Endothelial cell of umbilical vein (primary cell): ENCODE measurements at regions not wholly inside any gene's neighbourhood (a gene's known extent, or its start where the extent isn't known, plus 50 kb on each side); places are given as distances from the start of the nearest gene placed in this dataset.

Source experiments
- BruUV-seq: library from RNA; stranded (reverse); fragments of 400-500 nt; replicated peaks from 2 replicates; lab custom pipeline; 2021; lab: Mats Ljungman, UMichigan
- CTCF ChIA-PET: fragments of 300-600, 350-600 bp; sonication (Branson Sonifier 250); formaldehyde crosslinking; loops from one replicate; lab custom pipeline; 2021; ENCODE audit warnings: antibody characterized with exemption, inconsistent platforms; lab: Charles Lee
- POLR2A ChIA-PET: fragments of 300-600, 350-600 bp; sonication (Branson Sonifier 250); formaldehyde crosslinking; loops from one replicate; lab custom pipeline; 2021; ENCODE audit warnings: antibody characterized with exemption, inconsistent platforms; lab: Charles Lee
- DNase-seq: peaks from one replicate; pipeline ENCODE4 v3.0.0-alpha.2; 2011; ENCODE audit warnings: low read depth, low spot score
- FAIRE-seq: peaks from 2 replicates; lab custom pipeline; 2011; peaks lifted over from hg19 to GRCh38; lab: Jason Lieb, UNC
- H2AFZ ChIP-seq: 2 replicates; pipeline ENCODE4 v1.6.0; 2012; ENCODE audit warnings: low read depth, low read length, control low read depth, inconsistent platforms
- H3K27ac ChIP-seq: 2 replicates; pipeline ENCODE4 v1.5.1; 2011; ENCODE audit warnings: low read depth, mild to moderate bottlenecking, control low read depth, low read length, moderate library complexity; ENCODE audit not compliant: insufficient read depth
- H3K27me3 ChIP-seq, 2 experiments: 2 replicates each; pipeline versions ENCODE4 v1.6.0 to v1.6.1; 2011; ENCODE audit warnings: low read length in 2 of 2, mixed read lengths in 1 of 2; ENCODE audit not compliant: control insufficient read depth in 2 of 2, insufficient read depth in 2 of 2
- H3K36me3 ChIP-seq, 2 experiments: 2 replicates in 1 of 2; 3 replicates in 1 of 2; pipeline ENCODE4 v1.5.1; 2011; ENCODE audit warnings: low read length in 2 of 2, mild to moderate bottlenecking in 1 of 2, moderate library complexity in 1 of 2; ENCODE audit not compliant: control insufficient read depth in 2 of 2, insufficient read depth in 2 of 2; ENCODE audit errors: extremely low read depth in 1 of 2
- H3K4me1 ChIP-seq: 3 replicates; pipeline ENCODE4 v1.5.1; 2011; ENCODE audit warnings: mild to moderate bottlenecking, low read length; ENCODE audit not compliant: control insufficient read depth, insufficient read depth; ENCODE audit errors: extremely low read depth
- H3K4me2 ChIP-seq: 2 replicates; pipeline ENCODE4 v1.6.1; 2011; ENCODE audit warnings: low read length, control low read depth, mixed read lengths; ENCODE audit not compliant: insufficient read depth
- H3K4me3 ChIP-seq, 3 experiments: fragments of 200-600 bp in 1 of 3; sonication (generic), shearing (Covaris generic) in 1 of 3; replicated peaks in 1 of 3; 2 replicates each; pipeline ENCODE4 v1.5.1; 2011 to 2016; ENCODE audit warnings: control low read depth in 3 of 3, low read length in 3 of 3, mild to moderate bottlenecking in 2 of 3, inconsistent platforms in 1 of 3, low read depth in 1 of 3, moderate library complexity in 1 of 3; ENCODE audit not compliant: insufficient read depth in 1 of 3
- H3K79me2 ChIP-seq: 2 replicates; pipeline ENCODE4 v1.6.0; 2012; ENCODE audit warnings: low read length, inconsistent platforms; ENCODE audit not compliant: control insufficient read depth, insufficient read depth
- H3K9ac ChIP-seq: replicated peaks from 2 replicates; pipeline ENCODE3; 2011; ENCODE audit warnings: low read length, control low read depth; ENCODE audit not compliant: insufficient read depth; ENCODE audit errors: extremely low read depth
- H3K9me1 ChIP-seq: replicated peaks from 3 replicates; pipeline ENCODE4 v1.6.0; 2011; ENCODE audit warnings: mild to moderate bottlenecking, low read length; ENCODE audit not compliant: control insufficient read depth, insufficient read depth; ENCODE audit errors: extremely low read depth
- H3K9me3 ChIP-seq: replicated peaks from 2 replicates; pipeline ENCODE4 v1.5.1; 2012; ENCODE audit warnings: low read length, inconsistent platforms; ENCODE audit not compliant: control insufficient read depth, insufficient read depth
- H4K20me1 ChIP-seq: replicated peaks from 2 replicates; pipeline ENCODE3; 2011; ENCODE audit warnings: mild to moderate bottlenecking, low read length; ENCODE audit not compliant: control insufficient read depth, insufficient read depth; ENCODE audit errors: extremely low read depth
- EZH2 ChIP-seq: IDR thresholded peaks from 2 replicates; pipeline ENCODE4 v1.6.1; 2012; ENCODE audit warnings: borderline replicate concordance, low read depth, mild to moderate bottlenecking, moderate library complexity, low read length, inconsistent platforms; ENCODE audit not compliant: severe bottlenecking
- FOS ChIP-seq: IDR thresholded peaks from 2 replicates; pipeline ENCODE4 v1.6.1; 2011; ENCODE audit warnings: mild to moderate bottlenecking, low read length, moderate library complexity, borderline replicate concordance; ENCODE audit not compliant: insufficient read depth
- JUN ChIP-seq: IDR thresholded peaks from 2 replicates; pipeline ENCODE4 v1.6.1; 2011; ENCODE audit warnings: borderline replicate concordance, low read depth; ENCODE audit not compliant: insufficient read length, insufficient read depth
- MYC ChIP-seq: IDR thresholded peaks from one replicate; pipeline ENCODE4 v1.6.1; 2011; ENCODE audit warnings: mild to moderate bottlenecking, low read depth, low read length
- POLR2A ChIP-seq: IDR thresholded peaks from 2 replicates; pipeline ENCODE4 v1.6.1; 2012; ENCODE audit warnings: low read depth, mild to moderate bottlenecking, control low read depth, low read length
- dilution Hi-C: fragments of 300-500 bp; cut with MboI; formaldehyde crosslinking; loops from one replicate; pipeline ENCODE4 v1.15.0; 2019; ENCODE audit warnings: low sequenced_read_pairs; ENCODE audit not compliant: extremely low pct_ligation_motif_present
- intact Hi-C: fragments of 100-400 bp; cut with micrococcal nuclease; formaldehyde crosslinking; loops from one replicate; pipeline ENCODE4 v1.10.0; 2022
- TF ChIP-seq, protein P1 (sequence below): IDR thresholded peaks from 2 replicates; pipeline ENCODE4 v1.6.1; 2011; ENCODE audit not compliant: insufficient read depth, insufficient read length
- TF ChIP-seq, protein P2 (sequence below), 2 donors: IDR thresholded peaks; 1 replicate in 1 of 2; 2 replicates in 1 of 2; pipeline ENCODE4 v1.5.1; 2011; ENCODE audit warnings: low read length in 2 of 2, mild to moderate bottlenecking in 2 of 2, moderate library complexity in 2 of 2, control low read depth in 1 of 2, inconsistent platforms in 1 of 2, low read depth in 1 of 2; ENCODE audit not compliant: insufficient read depth in 1 of 2; ENCODE audit errors: extremely low read depth in 1 of 2

DNA sequence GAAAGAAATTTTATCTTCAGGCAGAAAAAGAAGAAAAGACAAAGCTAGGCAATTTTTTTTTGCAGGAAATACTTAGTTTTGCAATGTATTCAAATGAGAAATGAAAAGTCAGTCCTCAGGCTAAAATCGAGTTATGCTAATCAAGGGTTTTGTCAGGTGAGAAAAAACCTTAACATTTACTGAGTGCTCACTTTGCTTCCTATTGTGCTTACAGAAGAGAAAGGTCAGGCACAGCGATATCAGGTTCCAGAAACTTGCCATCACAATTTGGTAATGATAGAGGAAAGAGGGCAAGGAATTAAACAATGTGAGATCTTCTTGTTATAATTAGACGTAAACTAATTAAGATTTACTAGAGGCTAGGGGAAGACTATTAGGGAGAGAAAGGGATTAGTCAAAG is 431.7 kb upstream of the CTNND2 start:
- Histone ChIP-seq H4K20me1 (no peaks in the 10 kb centered on the region), H3K9ac (no peak overlapping the region), H3K27ac (no peak overlapping the region), H3K36me3 (no peaks in the 10 kb centered on the region), H3K9me3 (peaks cover 5% of the 10 kb centered on the region), H3K9me1 (no peaks in the 10 kb centered on the region), H3K4me2 (no peak overlapping the region), H2AFZ (no peak overlapping the region), H3K4me1 (no peaks in the 10 kb centered on the region), H3K27me3 (no peaks in the 10 kb centered on the region), H3K4me3 (no peak overlapping the region), H3K79me2 (no peaks in the 10 kb centered on the region)
- FAIRE-seq (no peak), DNase-seq (no peak)
- TF ChIP-seq FOS, result no peak
- TF ChIP-seq, protein P1, sequence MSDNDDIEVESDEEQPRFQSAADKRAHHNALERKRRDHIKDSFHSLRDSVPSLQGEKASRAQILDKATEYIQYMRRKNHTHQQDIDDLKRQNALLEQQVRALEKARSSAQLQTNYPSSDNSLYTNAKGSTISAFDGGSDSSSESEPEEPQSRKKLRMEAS, result no peak
- TF ChIP-seq EZH2, result no peak
- TF ChIP-seq, protein P2, sequence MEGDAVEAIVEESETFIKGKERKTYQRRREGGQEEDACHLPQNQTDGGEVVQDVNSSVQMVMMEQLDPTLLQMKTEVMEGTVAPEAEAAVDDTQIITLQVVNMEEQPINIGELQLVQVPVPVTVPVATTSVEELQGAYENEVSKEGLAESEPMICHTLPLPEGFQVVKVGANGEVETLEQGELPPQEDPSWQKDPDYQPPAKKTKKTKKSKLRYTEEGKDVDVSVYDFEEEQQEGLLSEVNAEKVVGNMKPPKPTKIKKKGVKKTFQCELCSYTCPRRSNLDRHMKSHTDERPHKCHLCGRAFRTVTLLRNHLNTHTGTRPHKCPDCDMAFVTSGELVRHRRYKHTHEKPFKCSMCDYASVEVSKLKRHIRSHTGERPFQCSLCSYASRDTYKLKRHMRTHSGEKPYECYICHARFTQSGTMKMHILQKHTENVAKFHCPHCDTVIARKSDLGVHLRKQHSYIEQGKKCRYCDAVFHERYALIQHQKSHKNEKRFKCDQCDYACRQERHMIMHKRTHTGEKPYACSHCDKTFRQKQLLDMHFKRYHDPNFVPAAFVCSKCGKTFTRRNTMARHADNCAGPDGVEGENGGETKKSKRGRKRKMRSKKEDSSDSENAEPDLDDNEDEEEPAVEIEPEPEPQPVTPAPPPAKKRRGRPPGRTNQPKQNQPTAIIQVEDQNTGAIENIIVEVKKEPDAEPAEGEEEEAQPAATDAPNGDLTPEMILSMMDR (IDR thresholded peaks at IDR 0.05; ENCODE audit: extremely low read depth in 1 of 2, insufficient read depth in 1 of 2, low read depth in 1 of 2, low read length in 2 of 2), result no peak
- no peak for TF ChIP-seq POLR2A
- TF ChIP-seq MYC, result no peak
- TF ChIP-seq JUN, result no peak
- CTCF ChIA-PET, result no interaction called here
- POLR2A ChIA-PET, result no interaction called here
- dilution Hi-C loops, result no loop called here
- intact Hi-C loops, result no loop called here
- BruUV-seq, result no TSS peak
